ENCODE measurements at regions not wholly inside any gene's neighbourhood (a gene's known extent, or its start where the extent isn't known, plus 50 kb on each side); places are given as distances from the start of the nearest gene placed in this dataset.

DNA sequence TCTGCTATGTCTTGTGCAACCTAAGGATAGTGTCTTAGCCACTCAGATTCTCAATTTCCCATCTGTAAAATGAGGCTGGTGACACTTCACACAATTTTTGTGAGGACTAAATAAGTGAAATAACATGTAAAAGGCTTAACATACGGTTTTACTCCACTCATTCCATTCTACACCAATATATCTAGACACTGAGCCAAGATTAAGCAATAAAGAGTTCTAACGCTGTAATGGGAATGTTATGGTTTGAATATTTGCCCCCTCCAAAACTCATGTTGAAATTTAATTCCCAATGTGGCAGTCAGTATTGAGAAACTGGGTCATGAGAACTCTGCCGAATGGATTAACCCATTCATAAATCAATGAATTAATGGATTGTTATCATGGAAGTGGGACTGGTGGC is 301.0 kb downstream of the HACE1 start:
- TF ChIP-seq, protein P1, sequence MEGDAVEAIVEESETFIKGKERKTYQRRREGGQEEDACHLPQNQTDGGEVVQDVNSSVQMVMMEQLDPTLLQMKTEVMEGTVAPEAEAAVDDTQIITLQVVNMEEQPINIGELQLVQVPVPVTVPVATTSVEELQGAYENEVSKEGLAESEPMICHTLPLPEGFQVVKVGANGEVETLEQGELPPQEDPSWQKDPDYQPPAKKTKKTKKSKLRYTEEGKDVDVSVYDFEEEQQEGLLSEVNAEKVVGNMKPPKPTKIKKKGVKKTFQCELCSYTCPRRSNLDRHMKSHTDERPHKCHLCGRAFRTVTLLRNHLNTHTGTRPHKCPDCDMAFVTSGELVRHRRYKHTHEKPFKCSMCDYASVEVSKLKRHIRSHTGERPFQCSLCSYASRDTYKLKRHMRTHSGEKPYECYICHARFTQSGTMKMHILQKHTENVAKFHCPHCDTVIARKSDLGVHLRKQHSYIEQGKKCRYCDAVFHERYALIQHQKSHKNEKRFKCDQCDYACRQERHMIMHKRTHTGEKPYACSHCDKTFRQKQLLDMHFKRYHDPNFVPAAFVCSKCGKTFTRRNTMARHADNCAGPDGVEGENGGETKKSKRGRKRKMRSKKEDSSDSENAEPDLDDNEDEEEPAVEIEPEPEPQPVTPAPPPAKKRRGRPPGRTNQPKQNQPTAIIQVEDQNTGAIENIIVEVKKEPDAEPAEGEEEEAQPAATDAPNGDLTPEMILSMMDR (conservative IDR thresholded peaks at IDR 0.05), result no peak
- DNase-seq (ENCODE audit: extremely low spot score, unreplicated experiment), result no peak
- Mint-ChIP-seq H3K9me3 (no peaks in the 10 kb centered on the region), H3K4me3 (no peak overlapping the region), H3K4me1 (ENCODE audit: unreplicated experiment) (peaks cover 3% of the 10 kb centered on the region), H3K36me3 (no peaks in the 10 kb centered on the region), H3K27me3 (no peaks in the 10 kb centered on the region), H3K27ac (no peak overlapping the region)

DNA sequence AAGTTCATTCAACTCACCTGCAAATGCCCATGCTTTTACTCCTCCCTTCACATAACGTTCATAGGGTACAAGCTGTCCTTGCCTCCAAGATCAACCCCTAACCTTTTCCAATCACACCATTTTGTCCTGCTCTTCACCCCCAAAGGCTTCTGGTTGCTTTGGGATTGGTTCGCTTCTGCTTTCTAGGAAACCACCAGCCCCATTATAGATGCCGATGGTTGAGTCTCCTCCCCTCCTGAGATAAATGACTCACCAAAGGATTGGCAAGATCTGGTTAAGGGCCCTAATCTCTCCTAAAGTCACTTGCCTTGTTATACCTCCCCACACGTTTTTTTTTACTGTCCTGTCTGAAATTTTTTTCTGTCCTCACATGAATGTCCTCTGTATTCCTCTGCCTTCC is 311.4 kb downstream of the HACE1 start:
- no peak for DNase-seq (ENCODE audit: extremely low spot score, unreplicated experiment)
- no peaks in the 10 kb centered on the region for H3K27me3 Mint-ChIP-seq
- TF ChIP-seq, protein P1 (conservative IDR thresholded peaks at IDR 0.05), result no peak
- no peak overlapping the region for H3K4me3 Mint-ChIP-seq
- no peak overlapping the region for H3K27ac Mint-ChIP-seq
- H3K4me1 Mint-ChIP-seq (ENCODE audit: unreplicated experiment), result no peaks in the 10 kb centered on the region
- no peaks in the 10 kb centered on the region for H3K36me3 Mint-ChIP-seq
- H3K9me3 Mint-ChIP-seq, result no peaks in the 10 kb centered on the region

DNA sequence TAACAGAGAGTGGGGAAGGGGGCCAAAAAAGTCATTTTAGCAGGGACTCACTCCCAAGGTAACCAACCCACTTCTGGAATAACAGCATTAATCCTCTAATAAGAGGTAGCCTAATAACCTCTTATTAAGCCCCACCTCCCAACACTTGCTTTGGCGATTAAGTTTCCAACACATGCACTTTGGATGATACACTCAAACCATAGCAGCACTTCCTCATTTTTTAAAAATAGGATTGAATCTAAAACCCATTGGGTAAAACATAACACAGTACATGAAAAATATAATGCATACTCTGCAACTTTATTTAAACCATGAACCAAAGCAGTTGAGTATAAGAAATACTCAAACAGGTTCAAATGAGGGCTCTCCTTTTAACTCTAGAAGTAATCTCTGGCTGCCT is 318.3 kb downstream of the HACE1 start:
- no peaks in the 10 kb centered on the region for H3K4me1 Mint-ChIP-seq (ENCODE audit: unreplicated experiment)
- H3K27ac Mint-ChIP-seq, result no peak overlapping the region
- DNase-seq (ENCODE audit: extremely low spot score, unreplicated experiment), result no peak
- TF ChIP-seq, protein P1 (conservative IDR thresholded peaks at IDR 0.05), result no peak
- H3K27me3 Mint-ChIP-seq, result peaks cover 3% of the 10 kb centered on the region
- no peak overlapping the region for H3K4me3 Mint-ChIP-seq
- H3K36me3 Mint-ChIP-seq, result no peaks in the 10 kb centered on the region
- no peaks in the 10 kb centered on the region for H3K9me3 Mint-ChIP-seq

DNA sequence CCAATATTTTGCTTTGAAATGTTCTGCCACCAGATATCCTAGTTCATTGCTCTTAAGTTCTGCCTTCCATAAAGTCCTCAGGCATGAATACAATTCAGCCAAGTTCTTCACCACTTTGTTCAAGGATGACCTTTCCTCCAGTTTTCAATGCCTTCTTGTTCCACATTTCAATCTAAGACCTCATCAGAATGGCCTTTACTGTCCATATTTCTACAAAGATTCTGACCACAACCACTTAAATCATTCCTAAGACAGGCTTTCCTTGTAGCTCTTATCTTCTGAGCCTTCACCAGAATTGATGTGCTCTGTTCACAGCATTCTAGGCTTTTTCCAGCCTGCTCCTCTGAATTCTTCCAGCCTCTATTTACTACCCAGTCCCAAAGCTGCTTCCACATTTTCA is 319.0 kb downstream of the HACE1 start:
- no peak for DNase-seq (ENCODE audit: extremely low spot score, unreplicated experiment)
- peaks cover 3% of the 10 kb centered on the region for H3K27me3 Mint-ChIP-seq
- no peaks in the 10 kb centered on the region for H3K4me1 Mint-ChIP-seq (ENCODE audit: unreplicated experiment)
- no peaks in the 10 kb centered on the region for H3K9me3 Mint-ChIP-seq
- no peaks in the 10 kb centered on the region for H3K36me3 Mint-ChIP-seq
- TF ChIP-seq, protein P1 (conservative IDR thresholded peaks at IDR 0.05), result no peak
- H3K4me3 Mint-ChIP-seq, result no peak overlapping the region
- no peak overlapping the region for H3K27ac Mint-ChIP-seq

DNA sequence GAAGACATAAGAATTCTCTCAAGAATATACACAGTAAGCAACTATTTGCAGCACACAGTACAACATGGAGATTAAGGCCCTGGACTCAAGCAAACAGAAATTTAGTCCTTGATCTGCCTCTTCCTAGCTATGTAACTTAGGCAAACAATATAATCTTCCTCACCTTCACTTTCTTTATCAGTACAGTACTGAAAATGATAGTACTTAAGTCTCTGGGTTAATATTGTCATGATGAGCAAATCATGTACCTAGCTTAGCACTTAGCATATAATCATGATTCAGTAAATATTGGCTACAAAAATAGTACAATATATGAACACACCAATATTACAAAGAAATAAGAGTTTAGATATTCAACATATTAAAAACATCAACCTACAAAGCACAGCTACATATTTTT is 320.5 kb downstream of the HACE1 start:
- Mint-ChIP-seq H3K9me3 (no peaks in the 10 kb centered on the region), H3K27ac (no peak overlapping the region), H3K4me3 (no peak overlapping the region), H3K36me3 (no peaks in the 10 kb centered on the region), H3K27me3 (peaks cover 5% of the 10 kb centered on the region), H3K4me1 (ENCODE audit: unreplicated experiment) (no peaks in the 10 kb centered on the region)
- TF ChIP-seq, protein P1 (conservative IDR thresholded peaks at IDR 0.05), result no peak
- DNase-seq (ENCODE audit: extremely low spot score, unreplicated experiment), result no peak

DNA sequence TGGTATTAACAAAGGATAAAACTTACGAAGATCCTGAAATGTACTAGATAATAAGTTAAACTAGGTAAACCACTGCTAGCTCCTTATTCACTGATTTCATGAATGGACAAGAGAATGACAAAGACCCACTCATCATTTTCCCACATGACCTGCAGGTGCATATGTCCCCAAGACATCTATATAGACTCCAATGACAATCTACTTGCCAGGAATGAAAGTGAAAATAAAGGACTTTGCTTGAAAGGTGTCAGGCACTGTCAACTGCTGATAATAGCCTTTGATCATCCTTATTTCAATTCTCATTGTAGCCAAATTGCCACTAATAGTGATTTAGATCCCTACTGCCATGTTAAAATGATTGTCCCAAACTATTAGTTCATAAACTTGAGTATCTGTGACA is 321.8 kb downstream of the HACE1 start:
- DNase-seq (ENCODE audit: extremely low spot score, unreplicated experiment), result no peak
- Mint-ChIP-seq H3K9me3 (peaks cover 4% of the 10 kb centered on the region), H3K4me3 (no peak overlapping the region), H3K27ac (no peak overlapping the region), H3K27me3 (peaks cover 9% of the 10 kb centered on the region), H3K4me1 (ENCODE audit: unreplicated experiment) (no peaks in the 10 kb centered on the region), H3K36me3 (no peaks in the 10 kb centered on the region)
- TF ChIP-seq, protein P1 (conservative IDR thresholded peaks at IDR 0.05), result no peak

All from type B pancreatic cell (in vitro differentiated cells).